NB4 (cell line): ENCODE measurements at regions not wholly inside any gene's neighbourhood (a gene's known extent, or its start where the extent isn't known, plus 50 kb on each side); places are given as distances from the start of the nearest gene placed in this dataset.

ENCODE experiments used
- CTCF ChIP-seq: IDR thresholded peaks from one replicate; pipeline ENCODE4 v1.5.1; 2012; ENCODE audit warnings: low read depth, low read length
- MYC ChIP-seq: IDR thresholded peaks from 2 replicates; pipeline ENCODE4 v1.6.1; 2011; ENCODE audit warnings: low read depth, low read length
- POLR2A ChIP-seq: IDR thresholded peaks from 2 replicates; pipeline ENCODE4 v1.6.1; 2011; ENCODE audit warnings: mild to moderate bottlenecking; ENCODE audit not compliant: insufficient read length; ENCODE audit errors: extremely low read depth

GRCh38 chr4:173837517-173837916 is 307.5 kb upstream of the HAND2 start:
- TF ChIP-seq POLR2A (no peak), CTCF (no peak), MYC (no peak)
